HEK293 (cell line): ENCODE measurements at regions not wholly inside any gene's neighbourhood (a gene's known extent, or its start where the extent isn't known, plus 50 kb on each side); places are given as distances from the start of the nearest gene placed in this dataset.

Experiments used
- ATF2 ChIP-seq: fragments of 450-650 bp; formaldehyde crosslinking; IDR thresholded peaks from 2 replicates; pipeline ENCODE4 v1.5.1; 2016; ENCODE audit warnings: missing biosample characterization, missing genetic modification characterization, low read depth
- CTCF ChIP-seq: fragments of 450-650 bp; formaldehyde crosslinking; IDR thresholded peaks from 2 replicates; pipeline ENCODE4 v1.5.1; 2016; ENCODE audit warnings: missing biosample characterization, missing genetic modification characterization
- ELK4 ChIP-seq: IDR thresholded peaks from 2 replicates; pipeline ENCODE4 v1.6.1; 2011; ENCODE audit warnings: mild to moderate bottlenecking, low read depth, low read length, borderline replicate concordance
- MEIS1 ChIP-seq: sonication (generic); formaldehyde crosslinking; IDR thresholded peaks from 2 replicates; pipeline ENCODE4 v1.8.1; 2022; ENCODE audit warnings: missing genetic modification reagents, mild to moderate bottlenecking, borderline replicate concordance
- PRDM2 ChIP-seq: fragments of 450-650 bp; formaldehyde crosslinking; IDR thresholded peaks from 2 replicates; pipeline ENCODE4 v1.5.1; 2016; ENCODE audit warnings: missing biosample characterization, missing genetic modification characterization, borderline replicate concordance
- ZBTB44 ChIP-seq: fragments of 450-650 bp; IDR thresholded peaks from 2 replicates; pipeline ENCODE4 v1.5.1; 2018; ENCODE audit warnings: missing biosample characterization, mild to moderate bottlenecking, missing genetic modification characterization
- ZFP37 ChIP-seq: fragments of 450-650 bp; formaldehyde crosslinking; IDR thresholded peaks from 2 replicates; pipeline ENCODE4 v1.5.1; 2016; ENCODE audit warnings: missing biosample characterization, missing genetic modification characterization
- ZNF138 ChIP-seq: fragments of 450-650 bp; formaldehyde crosslinking; IDR thresholded peaks from 2 replicates; pipeline ENCODE4 v1.5.1; 2016; ENCODE audit warnings: missing biosample characterization, missing genetic modification characterization, borderline replicate concordance
- ZNF24 ChIP-seq: fragments of 450-650 bp; formaldehyde crosslinking; IDR thresholded peaks from 2 replicates; pipeline ENCODE4 v1.5.1; 2016; ENCODE audit warnings: missing biosample characterization, missing genetic modification characterization
- ZNF324 ChIP-seq: fragments of 450-650 bp; formaldehyde crosslinking; IDR thresholded peaks from 2 replicates; pipeline ENCODE4 v1.5.1; 2016; ENCODE audit warnings: missing biosample characterization, missing genetic modification characterization
- ZNF354C ChIP-seq: fragments of 450-650 bp; formaldehyde crosslinking; IDR thresholded peaks from 2 replicates; pipeline ENCODE4 v1.5.1; 2016; ENCODE audit warnings: missing biosample characterization, missing genetic modification characterization, low read depth, borderline replicate concordance
- ZNF544 ChIP-seq: fragments of 450-650 bp; formaldehyde crosslinking; IDR thresholded peaks from 2 replicates; pipeline ENCODE4 v1.5.0; 2017; ENCODE audit warnings: missing biosample characterization, missing genetic modification characterization
- ZNF654 ChIP-seq: fragments of 450-650 bp; formaldehyde crosslinking; IDR thresholded peaks from 2 replicates; pipeline ENCODE4 v1.5.1; 2016; ENCODE audit warnings: low read depth, missing biosample characterization, missing genetic modification characterization

- TF ChIP-seq ZBTB44 (tag by site-specific recombination) = no peak
- no peak for TF ChIP-seq MEIS1
- TF ChIP-seq CTCF = no peak
- TF ChIP-seq ZFP37 = no peak
- TF ChIP-seq ZNF354C = no peak
- no peak for TF ChIP-seq ELK4
- no peak for TF ChIP-seq ZNF138 (tag by site-specific recombination)
- no peak for TF ChIP-seq ZNF544 (tag by site-specific recombination)
- no peak for TF ChIP-seq ZNF324
- TF ChIP-seq ZNF654 (tag by site-specific recombination) = no peak
- TF ChIP-seq ZNF24 (tag by site-specific recombination) = no peak
- TF ChIP-seq ATF2 (tag by site-specific recombination) = no peak
- no peak for TF ChIP-seq PRDM2 (tag by site-specific recombination)
Observed at GRCh38 chrX:79235899-79236298, 91.4 kb downstream of the GPR174 start.
